HG02678 (cell line): ENCODE measurements at regions not wholly inside any gene's neighbourhood (a gene's known extent, or its start where the extent isn't known, plus 50 kb on each side); places are given as distances from the start of the nearest gene placed in this dataset.

Source experiments
- ATAC-seq: cut with Tn5 transposase; IDR thresholded peaks from one replicate; pipeline ENCODE4 v1.9.1; 2021; ENCODE audit warnings: mild to moderate bottlenecking, moderate library complexity; ENCODE audit not compliant: unreplicated experiment

DNA sequence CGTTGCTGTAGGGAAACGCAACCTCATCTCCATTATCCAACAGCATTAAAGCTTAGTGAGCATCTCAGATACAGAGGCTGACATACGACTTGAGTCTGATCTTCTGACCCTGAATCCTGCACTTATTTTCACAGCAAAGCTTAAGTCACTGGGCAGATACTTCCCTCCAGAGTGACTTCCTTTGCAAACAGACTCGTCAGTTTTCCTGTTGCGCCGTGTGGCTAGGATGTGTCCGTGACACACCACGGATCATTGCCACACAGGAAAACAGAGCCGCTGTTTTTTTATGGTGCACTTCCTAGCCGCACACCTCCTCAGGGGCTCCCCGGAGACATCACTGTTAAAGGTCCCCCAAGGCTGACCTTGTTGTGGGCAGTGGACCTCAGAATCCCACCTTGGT, 94.9 kb upstream of the MKI67 start:
- ATAC-seq = no peak

DNA sequence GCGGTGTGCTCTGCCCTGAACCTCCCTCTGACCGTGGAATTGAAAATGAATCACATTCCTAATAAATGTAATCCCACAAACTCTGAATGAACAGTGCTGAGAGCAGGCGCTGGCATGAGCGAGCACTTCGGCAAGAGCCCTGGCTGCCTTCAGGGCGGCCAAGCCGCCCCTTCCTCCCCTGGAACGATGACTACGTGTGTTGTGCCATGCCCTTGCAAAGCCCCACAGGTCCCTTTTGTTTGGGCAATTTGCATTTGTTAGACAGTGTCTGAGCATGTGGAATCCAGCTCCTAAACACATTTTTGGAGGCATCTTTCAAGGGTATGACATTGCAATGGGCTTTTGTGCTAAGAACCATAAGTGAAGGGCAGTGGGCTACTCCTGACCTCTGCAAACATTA, 95.6 kb upstream of the MKI67 start:
- ATAC-seq = no peak

DNA sequence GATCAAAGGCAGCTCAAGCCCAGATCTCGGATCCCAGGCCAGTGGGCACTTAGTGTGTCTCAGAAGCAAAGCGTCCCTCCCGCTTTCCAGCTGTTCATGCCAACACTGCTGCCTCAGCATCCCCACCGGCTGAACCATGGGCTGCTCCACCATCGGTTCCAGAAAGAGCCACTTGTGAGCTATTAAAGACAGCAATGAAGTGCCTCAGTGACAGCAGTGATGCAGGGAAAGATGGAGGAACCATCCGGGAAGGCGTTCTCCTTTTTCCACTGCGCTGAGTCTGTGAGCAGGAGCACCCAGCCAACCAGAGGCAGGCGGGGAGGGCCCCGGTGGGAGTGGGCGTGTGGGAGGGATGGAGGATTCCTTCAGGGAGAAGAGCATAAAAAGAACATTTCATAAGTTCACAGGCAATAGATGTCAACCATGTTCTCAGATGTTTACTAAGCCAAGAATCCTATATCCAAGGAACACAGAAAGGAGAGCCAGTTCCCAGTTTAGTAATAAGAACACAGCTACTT, 96.2 kb upstream of the MKI67 start:
- no peak for ATAC-seq

DNA sequence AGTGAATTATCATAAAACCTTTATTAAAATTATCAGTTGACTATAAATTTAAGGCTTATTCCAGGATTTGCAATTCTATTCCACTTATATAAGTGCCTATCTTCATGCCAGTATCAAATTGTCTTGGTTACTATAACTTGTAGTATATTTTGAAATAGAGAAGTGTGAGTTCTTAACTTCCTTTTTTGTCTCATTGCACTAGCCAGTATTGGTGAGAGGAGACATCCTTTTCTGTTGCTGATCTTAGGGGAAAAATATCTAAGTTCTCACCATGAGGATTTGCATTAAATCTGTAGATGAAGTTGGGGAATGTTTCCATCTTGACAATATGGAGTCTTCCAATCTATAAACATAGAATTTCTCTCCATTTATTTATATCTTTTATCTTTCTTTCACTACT, 104.2 kb upstream of the MKI67 start:
- no peak for ATAC-seq

DNA sequence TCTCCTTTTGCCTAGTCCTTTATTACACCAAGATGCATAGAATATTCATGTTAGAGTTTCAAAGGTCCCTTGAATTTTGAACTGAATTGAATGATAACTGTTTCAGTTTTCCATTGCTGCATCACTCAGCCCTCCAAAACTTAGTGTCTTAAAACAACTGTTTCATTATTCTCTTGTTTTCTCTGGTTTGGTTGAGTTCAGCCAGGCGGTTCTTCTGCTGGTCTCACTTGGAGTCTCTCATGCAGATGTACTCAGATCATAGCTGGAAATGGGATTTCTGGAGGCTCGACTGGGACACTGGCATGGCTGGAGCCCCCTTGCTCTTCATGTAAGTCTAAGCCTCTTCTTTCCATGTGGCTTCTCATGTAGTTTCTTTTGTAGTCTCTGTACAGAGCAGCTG, 107.2 kb upstream of the MKI67 start:
- ATAC-seq = no peak

DNA sequence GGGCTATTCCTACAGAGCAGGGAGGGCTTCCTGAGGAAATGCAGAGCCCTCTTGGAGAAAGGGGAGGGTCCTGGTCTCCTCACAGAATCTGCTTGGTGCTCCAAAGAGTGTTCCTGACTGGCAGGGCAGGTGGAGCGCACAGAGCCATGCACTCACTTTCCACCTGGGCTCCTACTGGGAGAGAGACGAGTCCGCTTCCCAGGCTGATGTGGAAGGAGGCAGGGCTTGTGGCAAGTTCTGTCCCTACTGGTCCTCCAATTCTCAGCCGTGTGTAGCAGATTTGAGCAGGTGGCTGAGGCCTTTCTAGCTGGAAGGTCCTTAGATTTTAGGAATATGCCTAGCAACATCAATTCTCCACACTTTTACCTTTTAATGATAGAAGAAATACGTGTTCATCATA, 111.5 kb upstream of the MKI67 start:
- no peak for ATAC-seq

DNA sequence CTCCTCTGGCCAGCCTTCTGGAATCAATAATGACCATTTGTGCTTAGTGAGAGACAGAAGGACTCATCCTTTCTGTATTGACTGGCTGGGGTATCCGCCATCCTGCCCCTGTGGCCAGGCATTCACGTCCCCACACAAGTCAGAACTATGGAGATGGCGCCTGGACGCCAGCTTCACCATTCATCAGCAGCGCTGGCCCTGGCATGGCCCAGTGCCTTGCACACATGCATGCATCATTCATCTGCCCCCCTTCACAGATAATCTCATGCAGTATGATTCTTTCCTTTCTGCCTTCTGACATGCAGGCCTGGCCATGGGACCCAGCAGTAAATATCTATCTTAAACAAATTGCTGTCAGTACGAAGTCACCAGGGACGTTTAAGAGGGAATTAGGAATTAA, 114.8 kb upstream of the MKI67 start:
- no peak for ATAC-seq

DNA sequence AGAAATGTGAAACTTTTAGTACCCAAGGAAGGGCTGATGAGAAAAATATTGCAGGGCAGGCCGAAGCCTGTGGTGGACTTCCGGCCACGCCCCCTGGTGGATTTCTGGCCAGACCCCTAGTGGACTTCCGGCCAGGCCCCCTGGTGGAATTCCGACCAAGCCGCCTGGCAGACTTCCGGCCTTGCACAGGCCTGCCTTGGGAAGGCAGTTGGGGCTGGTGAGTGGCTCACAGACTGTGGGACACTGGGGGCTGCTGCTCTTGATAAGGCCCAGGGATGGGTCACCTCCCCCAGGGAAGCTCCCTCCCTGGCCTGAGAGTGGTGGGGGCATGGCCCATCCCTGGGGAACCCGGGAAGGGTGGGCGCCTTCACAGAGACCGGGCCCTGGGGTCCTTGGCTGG, 116.4 kb upstream of the MKI67 start:
- ATAC-seq = no peak

DNA sequence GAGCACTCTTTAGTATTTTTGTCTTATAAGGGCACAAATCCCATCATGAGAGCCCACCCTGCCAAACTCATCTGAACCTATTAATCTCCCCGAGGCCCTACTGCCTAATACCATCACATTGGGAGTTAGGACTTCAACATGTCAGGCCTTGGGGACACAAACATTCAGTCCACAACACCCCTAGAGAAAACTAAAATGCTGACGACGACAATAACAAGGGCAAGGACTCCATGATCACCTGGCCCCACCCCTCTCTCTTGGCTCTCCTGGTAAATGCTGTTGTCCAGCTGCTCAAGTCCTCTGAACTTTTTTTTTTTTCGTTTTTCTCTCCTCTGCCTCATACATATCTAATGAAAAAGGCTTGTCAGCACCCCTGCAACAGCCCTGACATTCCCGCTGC, 118.8 kb upstream of the MKI67 start:
- ATAC-seq = no peak

DNA sequence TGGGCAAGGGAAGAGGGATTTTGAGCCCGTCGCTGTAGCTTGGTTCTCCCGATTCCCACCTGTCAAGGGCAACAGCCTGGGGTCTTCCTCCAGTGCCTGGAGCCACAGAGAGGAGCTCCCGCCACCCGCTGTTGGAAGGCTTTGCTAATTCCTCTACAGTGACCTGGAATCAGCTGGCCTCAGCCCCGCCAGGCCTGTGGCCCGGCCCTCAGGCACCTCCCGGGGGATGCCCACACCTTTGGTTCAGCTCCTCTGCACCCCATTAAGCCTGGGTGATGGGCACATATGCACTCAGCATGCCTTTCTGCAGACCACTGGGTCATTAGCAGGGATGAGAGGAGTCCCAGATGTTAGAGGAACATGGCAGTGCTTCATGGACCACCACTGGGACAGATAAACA, 121.4 kb upstream of the MKI67 start:
- no peak for ATAC-seq

DNA sequence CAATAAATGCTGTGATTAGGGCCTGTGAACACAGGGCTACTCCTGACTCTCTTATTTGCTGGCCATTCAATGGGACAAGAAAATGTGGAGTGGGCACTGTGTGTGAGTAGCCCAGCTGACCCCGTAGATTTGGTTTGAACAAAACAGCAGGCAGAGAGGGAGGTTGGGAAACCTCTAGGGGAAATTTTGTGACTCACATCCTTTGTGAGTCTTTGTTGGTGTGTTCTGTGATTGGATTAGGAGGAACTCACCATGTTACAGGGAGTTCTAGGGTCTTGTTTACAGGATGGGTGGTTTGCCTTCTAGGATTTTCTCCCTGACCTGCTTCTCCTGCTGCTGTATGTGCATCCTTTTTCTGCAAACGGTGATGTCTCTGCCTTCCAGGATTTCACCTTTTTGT, 128.3 kb upstream of the MKI67 start:
- no peak for ATAC-seq

DNA sequence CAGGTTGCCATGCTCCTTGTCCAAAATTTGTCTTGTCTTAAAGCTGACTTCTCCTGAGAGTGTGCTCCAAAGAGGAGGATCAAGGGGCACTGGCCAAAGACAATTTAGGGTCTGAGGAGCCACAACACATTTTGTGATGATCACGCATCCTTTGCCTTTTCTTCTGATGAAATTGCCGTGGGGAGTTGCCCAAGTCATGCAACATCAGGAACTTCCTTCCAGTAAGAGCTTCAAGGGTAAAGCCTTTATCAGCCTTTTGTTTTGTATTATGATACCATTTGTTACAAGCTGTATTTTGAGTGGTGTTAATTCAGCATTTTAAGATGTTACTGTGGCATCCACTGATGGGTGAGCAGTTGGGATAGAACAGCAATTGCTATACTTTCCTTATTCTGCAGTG, 131.2 kb upstream of the MKI67 start:
- ATAC-seq = no peak

DNA sequence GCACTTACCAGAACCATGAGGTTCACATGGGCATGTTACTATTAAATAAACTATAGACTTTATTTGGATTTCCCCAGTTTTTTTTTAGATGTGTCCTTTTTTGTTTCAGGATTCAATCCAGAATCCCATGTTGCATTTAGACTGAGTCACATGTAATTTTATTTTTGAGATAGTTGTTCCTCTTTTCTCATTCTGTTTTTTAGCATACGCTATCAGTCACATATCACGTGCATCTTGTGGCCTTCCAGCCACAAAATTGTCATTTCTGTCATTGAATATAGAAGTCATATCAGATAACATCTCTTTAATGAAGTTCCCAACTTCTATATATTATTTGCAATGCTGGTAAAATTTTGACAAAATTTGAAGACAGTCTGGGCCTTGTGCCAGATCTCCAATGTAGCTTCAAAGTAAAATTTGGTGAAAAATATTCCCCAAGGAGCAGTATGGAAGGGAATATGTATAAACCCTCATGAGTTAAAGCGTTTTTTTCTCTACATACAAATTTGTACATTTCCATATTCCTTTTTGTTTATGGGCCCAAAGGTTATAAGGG, 132.3 kb upstream of the MKI67 start:
- no peak for ATAC-seq

DNA sequence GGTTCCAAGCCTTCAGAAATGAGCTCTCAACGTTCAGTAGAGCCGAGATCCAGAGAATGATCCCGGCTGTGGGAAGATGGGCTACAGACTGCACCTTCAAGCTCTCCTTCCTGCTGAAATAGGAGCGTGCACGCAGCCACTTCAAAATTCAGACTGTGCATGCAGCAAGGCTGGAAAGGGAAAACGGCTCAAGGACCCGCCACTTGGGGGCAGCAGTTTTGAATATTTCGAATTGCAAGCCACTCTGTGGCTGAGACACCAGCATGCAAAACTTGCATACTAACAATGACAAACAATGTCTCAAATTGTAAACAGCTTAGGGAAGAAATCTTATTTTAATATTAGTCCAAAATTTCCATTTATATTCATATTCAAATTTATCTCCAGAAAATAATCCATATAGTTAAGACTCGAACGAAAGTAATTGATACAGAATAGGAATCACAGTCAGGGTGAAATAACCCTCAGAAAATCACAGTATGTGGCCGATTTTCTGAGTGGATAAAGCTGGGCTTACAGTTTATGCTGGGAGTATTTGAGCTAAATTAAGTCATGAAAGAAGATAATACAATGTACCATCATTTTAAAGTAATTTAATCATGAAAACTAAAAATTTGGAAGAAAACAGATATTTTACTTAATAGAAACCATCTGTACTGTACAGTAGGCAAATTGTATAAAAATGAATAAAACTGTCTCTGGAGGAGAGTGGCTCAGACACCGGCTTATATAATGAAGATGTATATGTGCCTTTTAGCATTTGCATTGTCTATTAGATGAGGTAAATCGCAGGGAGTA, 137.9 kb upstream of the MKI67 start:
- no peak for ATAC-seq

DNA sequence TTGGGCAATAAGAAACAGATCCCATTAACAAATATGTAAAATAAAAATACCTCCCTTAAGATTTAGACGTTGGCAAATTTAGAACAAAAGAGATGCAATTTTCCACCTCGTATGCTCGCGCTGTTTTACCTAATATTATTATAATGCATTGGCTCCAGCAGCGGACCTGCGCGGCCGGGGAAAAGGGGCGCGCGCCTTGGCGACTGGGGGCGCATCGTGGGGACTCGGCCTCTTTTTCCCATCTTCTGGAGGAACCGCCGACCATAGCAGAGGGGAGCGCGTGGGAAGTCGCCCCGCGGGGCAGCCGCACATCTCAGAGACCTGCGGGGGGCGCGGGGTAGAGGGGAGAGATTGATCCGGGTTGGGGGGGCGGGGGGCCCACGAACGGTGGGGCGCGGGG, 139.4 kb upstream of the MKI67 start:
- ATAC-seq = no peak

DNA sequence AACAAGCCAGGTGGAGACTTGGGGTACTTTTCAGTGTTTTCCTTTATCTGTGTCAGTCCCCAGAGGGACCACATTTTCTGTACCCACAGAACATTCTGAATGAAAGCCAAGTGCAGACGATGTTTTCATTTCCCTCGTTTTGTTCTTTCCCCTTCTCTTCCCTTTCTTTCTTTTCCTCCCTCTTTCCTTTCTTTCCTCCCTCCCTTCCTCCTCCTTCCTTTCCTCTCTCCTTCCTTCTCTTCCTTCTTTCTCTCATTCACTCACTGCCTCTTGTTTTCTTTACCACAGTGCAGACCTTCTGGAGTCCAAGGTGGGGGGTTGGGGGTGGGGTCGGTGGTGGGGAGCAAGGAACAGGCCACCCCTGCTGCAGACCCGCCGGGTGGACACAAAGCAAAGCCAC, 141.4 kb upstream of the MKI67 start:
- no peak for ATAC-seq

DNA sequence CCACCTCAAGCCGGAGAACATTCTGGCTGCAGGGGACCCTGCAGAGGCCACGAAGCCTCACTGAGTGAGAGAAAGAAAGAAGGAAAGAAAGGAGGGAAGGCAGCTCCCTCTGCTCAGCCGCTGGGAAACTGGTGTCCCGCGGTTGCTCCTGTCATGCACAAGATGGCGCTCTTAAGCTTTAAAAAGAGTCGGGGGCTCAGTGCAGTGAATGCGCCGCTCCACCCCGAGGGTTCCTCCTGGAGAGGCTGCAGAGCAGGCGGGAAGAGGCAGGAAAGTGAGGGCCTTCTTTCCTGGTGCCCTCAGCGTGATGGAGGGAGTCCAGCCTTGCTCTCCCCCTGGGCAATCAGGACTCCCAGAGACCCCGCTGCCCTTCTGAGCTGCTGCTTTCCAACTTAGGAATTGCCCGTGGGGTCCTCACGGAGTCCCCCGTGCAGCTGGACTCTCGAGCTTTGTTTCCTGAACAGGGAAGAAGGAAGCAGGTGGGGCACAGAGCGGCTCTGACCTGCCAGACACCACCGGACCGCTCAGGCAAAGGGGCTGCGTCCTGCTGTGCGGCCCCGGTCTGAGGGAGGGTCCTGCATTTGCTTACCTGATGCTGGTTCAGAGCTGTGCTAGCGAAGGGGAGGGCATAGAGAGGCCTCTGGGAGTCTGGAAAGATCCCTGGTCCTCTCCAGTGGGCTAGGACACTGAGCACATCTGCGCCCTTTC, 141.9 kb upstream of the MKI67 start:
- no peak for ATAC-seq

DNA sequence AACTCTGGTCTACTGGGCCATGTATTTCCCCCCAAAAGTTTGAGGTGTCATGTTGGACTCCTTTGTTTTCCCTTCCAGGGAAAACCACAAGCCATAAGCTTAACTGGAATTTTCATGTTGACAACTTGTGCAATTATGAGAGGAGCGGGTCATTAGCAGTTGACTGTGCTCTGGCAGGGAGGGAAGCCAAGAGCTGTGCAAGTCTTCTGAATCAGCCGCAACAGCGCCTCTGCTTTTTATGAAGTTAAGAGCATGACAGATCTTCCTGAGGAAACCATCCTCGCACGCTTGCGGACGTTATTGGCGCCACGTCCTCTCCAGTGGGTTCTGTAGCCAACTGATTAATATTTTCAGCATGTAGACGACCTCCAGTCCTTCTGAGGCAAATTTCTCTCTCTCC, 148.7 kb upstream of the MKI67 start:
- ATAC-seq = no peak

DNA sequence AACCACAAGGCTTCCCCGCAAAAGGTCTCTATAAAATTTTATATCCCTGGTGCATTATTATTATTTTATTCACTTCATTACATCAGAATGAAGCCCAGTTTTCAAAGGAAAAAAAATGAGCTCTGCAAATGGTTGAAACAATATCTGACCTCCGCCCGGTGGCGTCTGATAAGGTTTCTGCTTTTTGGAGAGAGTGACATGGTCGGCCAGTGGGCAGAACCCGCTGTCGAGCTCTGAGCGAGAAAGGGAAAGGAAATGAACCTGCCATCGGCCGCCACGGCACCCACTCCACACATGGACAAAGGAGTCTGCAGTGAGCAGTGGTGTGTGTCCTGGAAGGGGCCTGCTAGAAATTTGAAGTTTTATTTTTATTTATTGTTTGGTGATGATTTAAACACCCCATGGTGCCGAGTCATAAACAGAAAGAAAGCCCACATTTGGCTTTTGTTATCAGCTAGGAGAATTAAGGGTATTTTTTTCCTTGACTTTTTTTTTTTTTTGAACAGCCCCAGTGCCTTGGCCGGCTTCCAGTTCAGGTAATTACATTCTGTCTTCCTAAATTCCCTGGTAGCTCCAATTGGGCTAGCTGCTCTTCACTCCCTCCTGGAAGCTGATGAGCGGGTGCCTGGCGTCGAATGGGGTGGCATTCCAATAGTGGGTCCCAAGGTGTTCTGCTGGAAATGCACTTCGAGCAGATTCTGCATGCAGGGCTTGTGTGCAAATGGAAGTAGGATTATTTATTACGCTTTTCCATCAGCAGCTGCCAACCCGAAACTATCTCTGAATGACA, 149.4 kb upstream of the MKI67 start:
- ATAC-seq = no peak

DNA sequence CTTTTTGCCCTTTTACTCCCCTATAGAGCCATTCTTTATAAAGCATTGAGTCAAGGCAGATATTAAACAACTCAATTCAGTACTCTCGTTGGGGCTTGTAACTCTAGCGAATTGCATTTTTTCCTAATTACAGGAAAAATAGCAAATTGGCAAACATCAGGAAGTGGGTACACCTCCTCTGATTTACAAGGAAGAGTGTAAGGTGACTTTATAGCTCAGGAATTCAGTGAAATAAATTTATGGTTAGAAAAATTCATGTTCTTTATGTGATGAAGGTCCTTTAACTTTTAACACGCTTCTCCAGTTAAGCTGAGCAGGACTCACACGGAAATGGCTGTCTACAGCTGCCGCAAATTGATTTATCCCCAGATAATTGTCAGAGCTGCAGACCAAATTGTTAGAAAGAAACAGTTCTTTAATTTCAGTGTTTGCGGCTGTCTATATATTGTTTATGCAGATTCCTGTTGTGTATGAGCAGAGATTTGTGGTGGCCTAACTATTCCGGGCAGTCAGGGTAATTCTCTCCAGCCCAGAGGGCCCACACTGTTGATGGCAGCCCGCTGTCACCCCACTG, 151.1 kb upstream of the MKI67 start:
- no peak for ATAC-seq

DNA sequence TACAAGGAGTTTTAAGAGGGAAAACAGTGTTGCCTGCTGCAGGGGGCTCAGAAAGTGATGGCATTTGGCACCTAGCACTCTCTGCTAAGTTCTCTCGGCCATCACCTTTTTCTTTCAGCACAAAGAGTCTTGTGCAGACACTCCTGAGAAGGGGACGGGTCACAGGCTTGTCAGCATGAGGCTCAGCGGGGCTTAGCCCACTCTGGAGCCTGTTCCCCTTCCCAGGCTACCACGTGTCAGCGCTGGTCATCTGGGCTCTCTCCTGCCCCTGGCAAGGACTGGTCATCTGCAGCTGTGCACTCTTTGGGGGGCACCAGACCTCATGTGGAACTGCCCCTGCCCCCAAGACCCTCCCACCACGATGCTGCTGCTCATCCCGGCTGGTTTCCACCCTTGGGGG, 152.1 kb upstream of the MKI67 start:
- no peak for ATAC-seq
